ENCODE measurements at regions not wholly inside any gene's neighbourhood (a gene's known extent, or its start where the extent isn't known, plus 50 kb on each side); places are given as distances from the start of the nearest gene placed in this dataset.

DNA sequence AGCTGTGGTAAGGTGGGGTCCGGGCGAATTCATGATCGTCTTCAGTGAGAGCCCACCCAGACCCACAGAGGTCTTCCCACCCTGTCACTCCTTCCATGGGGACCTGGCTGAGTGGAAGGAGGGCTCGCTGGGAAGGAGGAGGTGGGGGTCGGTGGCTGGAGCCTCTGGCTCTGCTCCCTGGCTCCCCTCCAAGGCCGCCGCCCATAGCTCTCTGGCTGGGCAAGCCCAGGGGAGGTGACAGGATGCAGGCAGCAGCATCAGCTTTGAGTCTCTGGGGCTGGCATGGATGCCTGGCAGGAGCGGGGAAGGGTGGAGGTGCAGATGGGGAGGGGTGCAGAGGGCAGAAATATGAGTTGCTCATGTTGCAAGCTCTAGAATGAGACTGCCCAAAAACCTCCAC, 147.0 kb downstream of the ENGASE start:
- TF ChIP-seq POLR2A (IDR thresholded peaks at IDR 0.05) = no peak
- TF ChIP-seq, protein P1, sequence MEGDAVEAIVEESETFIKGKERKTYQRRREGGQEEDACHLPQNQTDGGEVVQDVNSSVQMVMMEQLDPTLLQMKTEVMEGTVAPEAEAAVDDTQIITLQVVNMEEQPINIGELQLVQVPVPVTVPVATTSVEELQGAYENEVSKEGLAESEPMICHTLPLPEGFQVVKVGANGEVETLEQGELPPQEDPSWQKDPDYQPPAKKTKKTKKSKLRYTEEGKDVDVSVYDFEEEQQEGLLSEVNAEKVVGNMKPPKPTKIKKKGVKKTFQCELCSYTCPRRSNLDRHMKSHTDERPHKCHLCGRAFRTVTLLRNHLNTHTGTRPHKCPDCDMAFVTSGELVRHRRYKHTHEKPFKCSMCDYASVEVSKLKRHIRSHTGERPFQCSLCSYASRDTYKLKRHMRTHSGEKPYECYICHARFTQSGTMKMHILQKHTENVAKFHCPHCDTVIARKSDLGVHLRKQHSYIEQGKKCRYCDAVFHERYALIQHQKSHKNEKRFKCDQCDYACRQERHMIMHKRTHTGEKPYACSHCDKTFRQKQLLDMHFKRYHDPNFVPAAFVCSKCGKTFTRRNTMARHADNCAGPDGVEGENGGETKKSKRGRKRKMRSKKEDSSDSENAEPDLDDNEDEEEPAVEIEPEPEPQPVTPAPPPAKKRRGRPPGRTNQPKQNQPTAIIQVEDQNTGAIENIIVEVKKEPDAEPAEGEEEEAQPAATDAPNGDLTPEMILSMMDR (IDR thresholded peaks at IDR 0.05) = no peak
